Suppressor macrophage treated with lipopolysaccharide for 4 hours (primary cell): ENCODE measurements at regions not wholly inside any gene's neighbourhood (a gene's known extent, or its start where the extent isn't known, plus 50 kb on each side); places are given as distances from the start of the nearest gene placed in this dataset.
"Not testable (repeated sequence)": the region's sequence is repeated elsewhere in the genome, so short reads cannot be mapped to it uniquely, and the experiment has no call there.

Experiments used
- DNase-seq: peaks from one replicate; pipeline ENCODE4 v3.0.0-alpha.2; 2020

- no peak for DNase-seq
Measured at GRCh38 chr5:152456815-152457443, 51.9 kb upstream of the NMUR2 start.

GRCh38 chr5:152462021-152462721, 57.1 kb upstream of the NMUR2 start:
- DNase-seq = no peak

- DNase-seq = no peak
Measured at GRCh38 chr5:152464048-152464447, 59.0 kb upstream of the NMUR2 start.

- no peak for DNase-seq
Measured at GRCh38 chr5:152465140-152465539, 60.1 kb upstream of the NMUR2 start.

GRCh38 chr5:152466085-152466745, 61.1 kb upstream of the NMUR2 start:
- DNase-seq = no peak

GRCh38 chr5:152470167-152470566, 65.1 kb upstream of the NMUR2 start:
- DNase-seq = no peak

GRCh38 chr5:152472083-152472482, 67.0 kb upstream of the NMUR2 start:
- DNase-seq = no peak

- DNase-seq = no peak
Measured at GRCh38 chr5:152474961-152475360, 69.9 kb upstream of the NMUR2 start.

- DNase-seq = no peak
Measured at GRCh38 chr5:152477536-152477935, 72.5 kb upstream of the NMUR2 start.

GRCh38 chr5:152479866-152480265, 74.8 kb upstream of the NMUR2 start:
- DNase-seq = not testable (repeated sequence)

GRCh38 chr5:152480677-152481076, 75.6 kb upstream of the NMUR2 start:
- not testable (repeated sequence) for DNase-seq

GRCh38 chr5:152487130-152487529, 82.1 kb upstream of the NMUR2 start:
- no peak for DNase-seq

- peak; percentile 5 for DNase-seq
Measured at GRCh38 chr5:152488869-152489268, 83.8 kb upstream of the NMUR2 start.

GRCh38 chr5:152499814-152500535, 94.9 kb upstream of the NMUR2 start:
- no peak for DNase-seq

GRCh38 chr5:152501294-152501693, 96.2 kb upstream of the NMUR2 start:
- no peak for DNase-seq

- DNase-seq = no peak
Measured at GRCh38 chr5:152503206-152503605, 98.1 kb upstream of the NMUR2 start.

- DNase-seq = peak; percentile 63
Measured at GRCh38 chr5:152505442-152506042, 100.5 kb upstream of the NMUR2 start.

GRCh38 chr5:152511120-152511519, 106.0 kb upstream of the NMUR2 start:
- DNase-seq = no peak

- DNase-seq = no peak
Measured at GRCh38 chr5:152511531-152512132, 106.6 kb upstream of the NMUR2 start.

GRCh38 chr5:152514827-152515397, 109.8 kb upstream of the NMUR2 start:
- DNase-seq = peak; percentile 30

- no peak for DNase-seq
Measured at GRCh38 chr5:152523964-152524363, 118.9 kb upstream of the NMUR2 start.

GRCh38 chr5:152527358-152528052, 122.4 kb upstream of the NMUR2 start:
- peak; percentile 54 for DNase-seq
